Nephron (organoid): ENCODE measurements at regions not wholly inside any gene's neighbourhood (a gene's known extent, or its start where the extent isn't known, plus 50 kb on each side); places are given as distances from the start of the nearest gene placed in this dataset.

ENCODE experiments used
- H3K27ac Mint-ChIP-seq, 3 experiments: 2 replicates each; pipeline ENCODE4 v1.8.0; 2020; ENCODE audit warnings: mixed read lengths in 3 of 3, mild to moderate bottlenecking in 2 of 3, moderate library complexity in 1 of 3
- H3K27me3 Mint-ChIP-seq: 2 replicates; pipeline ENCODE4 v1.8.0; 2021; ENCODE audit warnings: low read depth, mild to moderate bottlenecking, moderate library complexity, mixed read lengths
- H3K36me3 Mint-ChIP-seq: 2 replicates; pipeline ENCODE4 v1.8.0; 2020; ENCODE audit warnings: low read depth, mixed read lengths
- H3K4me1 Mint-ChIP-seq: 2 replicates; pipeline ENCODE4 v1.8.0; 2020; ENCODE audit warnings: mixed read lengths
- H3K4me3 Mint-ChIP-seq, 3 experiments: 2 replicates each; pipeline ENCODE4 v1.8.0; 2020; ENCODE audit warnings: mild to moderate bottlenecking in 3 of 3, mixed read lengths in 3 of 3, moderate library complexity in 2 of 3
- H3K9me3 Mint-ChIP-seq: 2 replicates; pipeline ENCODE4 v1.8.0; 2020; ENCODE audit warnings: mixed read lengths
- TF ChIP-seq, protein P1 (sequence below), 3 experiments: fragments of 200-600 bp; sonication (generic); IDR thresholded peaks; one replicate each; pipeline ENCODE4 v1.5.0; 2021; ENCODE audit warnings: antibody characterized with exemption in 3 of 3; ENCODE audit not compliant: unreplicated experiment in 3 of 3

DNA sequence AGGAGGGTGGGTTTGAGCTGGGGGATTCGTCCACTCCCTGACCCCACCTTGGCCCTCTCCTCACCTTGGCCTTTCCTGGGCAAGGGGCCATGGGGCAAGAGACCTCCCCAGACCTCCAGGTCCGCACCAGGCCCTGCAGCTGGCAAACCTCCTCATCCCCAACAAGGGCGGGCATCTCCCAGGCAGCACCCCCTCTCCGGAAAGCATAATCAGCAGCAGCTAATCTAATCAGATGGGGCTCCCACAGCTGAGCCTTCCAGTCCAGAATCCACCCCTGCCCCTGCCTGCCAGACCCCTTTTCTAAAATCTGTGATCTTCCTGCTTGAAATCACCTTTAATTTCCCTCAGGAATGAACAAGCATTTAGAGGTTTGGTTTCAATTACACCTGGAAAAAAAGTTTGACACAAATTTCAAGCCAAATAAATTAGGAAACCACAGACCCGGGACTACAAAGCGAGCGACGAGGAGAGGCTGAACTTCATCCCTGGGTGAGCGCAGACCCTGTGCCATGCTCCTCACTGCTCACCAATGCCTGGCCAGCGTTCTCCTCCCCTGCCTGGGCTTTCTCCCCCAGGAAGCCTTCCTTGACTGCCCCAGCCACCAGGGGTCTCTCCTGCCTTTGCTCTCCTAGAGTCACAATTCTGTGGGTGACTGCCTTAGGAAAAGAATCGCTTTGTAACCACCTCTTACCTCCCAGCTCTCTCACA is 143.0 kb upstream of the MYCN start:
- no peak overlapping the region for H3K4me3 Mint-ChIP-seq
- H3K9me3 Mint-ChIP-seq, result no peaks in the 10 kb centered on the region
- H3K4me1 Mint-ChIP-seq, result peaks cover 29% of the 10 kb centered on the region
- H3K36me3 Mint-ChIP-seq, result no peaks in the 10 kb centered on the region
- peak overlapping the region in 1 of 3 experiments; percentile 31 for H3K27ac Mint-ChIP-seq
- TF ChIP-seq, protein P1, sequence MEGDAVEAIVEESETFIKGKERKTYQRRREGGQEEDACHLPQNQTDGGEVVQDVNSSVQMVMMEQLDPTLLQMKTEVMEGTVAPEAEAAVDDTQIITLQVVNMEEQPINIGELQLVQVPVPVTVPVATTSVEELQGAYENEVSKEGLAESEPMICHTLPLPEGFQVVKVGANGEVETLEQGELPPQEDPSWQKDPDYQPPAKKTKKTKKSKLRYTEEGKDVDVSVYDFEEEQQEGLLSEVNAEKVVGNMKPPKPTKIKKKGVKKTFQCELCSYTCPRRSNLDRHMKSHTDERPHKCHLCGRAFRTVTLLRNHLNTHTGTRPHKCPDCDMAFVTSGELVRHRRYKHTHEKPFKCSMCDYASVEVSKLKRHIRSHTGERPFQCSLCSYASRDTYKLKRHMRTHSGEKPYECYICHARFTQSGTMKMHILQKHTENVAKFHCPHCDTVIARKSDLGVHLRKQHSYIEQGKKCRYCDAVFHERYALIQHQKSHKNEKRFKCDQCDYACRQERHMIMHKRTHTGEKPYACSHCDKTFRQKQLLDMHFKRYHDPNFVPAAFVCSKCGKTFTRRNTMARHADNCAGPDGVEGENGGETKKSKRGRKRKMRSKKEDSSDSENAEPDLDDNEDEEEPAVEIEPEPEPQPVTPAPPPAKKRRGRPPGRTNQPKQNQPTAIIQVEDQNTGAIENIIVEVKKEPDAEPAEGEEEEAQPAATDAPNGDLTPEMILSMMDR (IDR thresholded peaks at IDR 0.05; ENCODE audit: unreplicated experiment in 3 of 3), result no peak
- peaks cover 57% of the 10 kb centered on the region for H3K27me3 Mint-ChIP-seq

DNA sequence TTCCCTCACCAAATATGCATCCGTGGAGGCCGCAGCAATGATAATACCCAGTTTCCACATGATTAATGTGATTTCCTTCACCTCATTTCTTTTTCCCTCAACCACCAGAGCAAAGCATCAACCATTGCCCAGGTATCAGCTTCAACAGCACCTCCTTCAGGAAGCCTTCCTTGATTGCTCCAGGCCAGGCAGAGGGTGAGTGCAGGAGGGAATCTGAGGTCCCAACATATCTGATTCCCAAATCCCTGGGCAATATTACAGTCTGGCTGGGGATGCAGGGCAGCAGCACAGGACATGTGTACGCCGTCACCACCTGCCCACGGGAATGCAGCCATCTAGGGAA is 142.4 kb upstream of the MYCN start:
- Mint-ChIP-seq H3K36me3 (no peaks in the 10 kb centered on the region), H3K27ac (peak overlapping the region in 1 of 3 experiments; percentile 31), H3K4me1 (peaks cover 32% of the 10 kb centered on the region), H3K4me3 (no peak overlapping the region), H3K9me3 (no peaks in the 10 kb centered on the region), H3K27me3 (peaks cover 58% of the 10 kb centered on the region)
- TF ChIP-seq, protein P1 (IDR thresholded peaks at IDR 0.05; ENCODE audit: unreplicated experiment in 3 of 3), result no peak

DNA sequence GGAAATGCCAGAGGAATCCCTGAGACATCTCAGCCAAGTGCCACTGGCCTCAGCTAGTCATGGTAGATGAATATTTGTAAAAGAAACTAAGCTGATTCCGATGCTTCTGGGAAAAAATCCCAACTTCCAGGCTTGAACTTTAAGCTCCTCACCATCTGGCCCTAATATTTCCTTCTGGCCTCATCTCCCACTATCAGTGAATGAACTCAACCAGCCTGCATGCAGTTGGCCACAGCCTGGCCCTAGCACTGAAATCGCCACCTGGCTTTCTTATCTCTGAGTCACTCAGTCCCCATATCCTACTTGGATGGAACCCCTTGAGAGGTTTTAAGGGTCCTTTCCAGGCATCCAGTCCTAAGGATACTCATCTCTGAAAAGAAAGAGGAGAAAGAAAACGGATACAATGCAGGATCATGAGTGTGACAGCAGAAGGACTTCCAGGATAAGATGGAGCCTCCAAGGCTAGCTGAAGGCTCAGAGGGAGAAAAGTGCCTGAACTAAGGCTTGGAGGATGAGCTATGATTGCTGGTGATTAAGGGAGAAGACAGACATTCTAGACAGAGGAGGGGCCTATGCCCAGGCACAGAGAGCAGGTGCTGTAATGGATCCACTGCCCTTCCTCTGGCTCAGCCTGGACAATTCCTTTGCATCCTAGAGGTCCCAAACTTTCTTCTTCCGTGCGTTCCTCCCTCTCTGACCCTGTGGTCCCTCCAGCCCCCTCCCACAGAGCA is 141.5 kb upstream of the MYCN start:
- H3K36me3 Mint-ChIP-seq, result no peaks in the 10 kb centered on the region
- H3K27me3 Mint-ChIP-seq, result peaks cover 62% of the 10 kb centered on the region
- peaks cover 41% of the 10 kb centered on the region for H3K4me1 Mint-ChIP-seq
- H3K9me3 Mint-ChIP-seq, result no peaks in the 10 kb centered on the region
- H3K4me3 Mint-ChIP-seq, result no peak overlapping the region
- TF ChIP-seq, protein P1 (IDR thresholded peaks at IDR 0.05; ENCODE audit: unreplicated experiment in 3 of 3), result no peak
- H3K27ac Mint-ChIP-seq, result no peak overlapping the region

DNA sequence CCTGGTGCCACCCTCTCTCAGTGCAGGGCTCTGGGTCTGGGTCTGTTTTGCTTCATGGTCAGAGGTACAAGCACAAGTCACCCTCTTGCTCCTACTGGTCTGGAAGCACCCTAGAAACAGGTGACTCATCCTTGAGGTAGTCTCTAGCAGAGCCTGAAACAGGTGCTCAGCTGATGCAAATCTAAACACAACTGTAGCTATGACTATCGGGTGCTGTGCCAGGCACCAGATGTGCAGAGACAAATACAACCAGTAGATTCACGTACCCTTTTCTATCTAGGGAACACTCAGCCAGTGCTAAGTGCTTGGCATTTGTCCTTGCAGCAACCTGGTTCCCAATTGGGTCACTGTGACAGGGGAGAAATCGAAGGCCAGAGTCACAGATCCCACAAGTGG is 140.9 kb upstream of the MYCN start:
- no peak overlapping the region for H3K27ac Mint-ChIP-seq
- peaks cover 66% of the 10 kb centered on the region for H3K27me3 Mint-ChIP-seq
- TF ChIP-seq, protein P1 (IDR thresholded peaks at IDR 0.05; ENCODE audit: unreplicated experiment in 3 of 3), result no peak
- H3K9me3 Mint-ChIP-seq, result no peaks in the 10 kb centered on the region
- H3K36me3 Mint-ChIP-seq, result no peaks in the 10 kb centered on the region
- H3K4me3 Mint-ChIP-seq, result no peak overlapping the region
- peaks cover 43% of the 10 kb centered on the region for H3K4me1 Mint-ChIP-seq

DNA sequence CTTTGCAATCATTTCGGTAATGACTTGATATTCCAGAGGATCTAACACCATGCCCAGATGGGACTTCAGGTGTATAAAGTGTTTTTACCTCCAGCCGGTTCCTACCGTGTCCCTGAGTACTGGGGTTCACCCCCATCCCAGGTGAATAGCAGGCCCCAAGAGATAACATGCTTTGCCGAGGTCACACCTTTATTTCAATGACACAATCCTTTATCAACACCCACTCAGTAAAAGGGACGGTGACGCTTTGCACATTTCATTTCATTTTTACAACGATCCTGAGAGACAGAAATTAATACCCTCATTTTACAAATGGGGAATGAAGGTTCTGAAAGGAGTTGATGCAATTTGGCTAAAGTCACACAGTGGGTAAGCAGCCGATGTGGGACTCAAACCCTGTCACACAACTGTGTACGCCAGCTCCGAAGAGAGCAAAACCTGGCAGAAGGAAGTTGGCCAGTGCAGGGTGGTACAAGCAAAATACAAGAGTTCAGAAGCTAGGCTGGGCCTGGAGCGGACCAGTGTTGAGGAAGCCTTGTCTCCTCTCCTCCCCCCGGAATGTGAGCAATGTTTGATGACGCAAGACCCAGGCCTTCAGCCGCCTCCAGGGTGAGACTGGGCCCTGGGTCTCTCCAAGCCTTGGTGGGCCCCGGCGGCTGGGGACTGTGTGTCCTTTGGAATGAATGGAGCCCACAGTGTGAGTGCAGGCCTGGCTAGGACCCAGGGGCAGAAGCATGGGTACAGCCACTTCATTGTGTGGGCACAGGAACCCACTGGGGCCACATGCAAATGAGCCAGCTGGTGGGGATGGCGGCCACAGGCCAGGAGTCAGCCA is 139.6 kb upstream of the MYCN start:
- Mint-ChIP-seq H3K9me3 (no peaks in the 10 kb centered on the region), H3K27ac (no peak overlapping the region), H3K27me3 (peaks cover 69% of the 10 kb centered on the region), H3K4me3 (no peak overlapping the region), H3K36me3 (no peaks in the 10 kb centered on the region), H3K4me1 (peaks cover 34% of the 10 kb centered on the region)
- TF ChIP-seq, protein P1 (IDR thresholded peaks at IDR 0.05; ENCODE audit: unreplicated experiment in 3 of 3), result no peak
